NCI-H1694 treated with DMSO at 0.1 percent for 48 hours (cell line): ENCODE measurements at regions not wholly inside any gene's neighbourhood (a gene's known extent, or its start where the extent isn't known, plus 50 kb on each side); places are given as distances from the start of the nearest gene placed in this dataset.

Source experiments
- DNase-seq: peaks from one replicate; lab custom pipeline; 2025; lab: John Stamatoyannopoulos, UW

- no peak for DNase-seq
These were observed 277.0 kb upstream of the C1orf87 start for GRCh38 chr1:60350531-60350930.

- DNase-seq: no peak
These were observed 275.3 kb upstream of the C1orf87 start for GRCh38 chr1:60348884-60349283.

- DNase-seq: no peak
These were observed 272.1 kb upstream of the C1orf87 start for GRCh38 chr1:60345621-60346020.

- DNase-seq: no peak
These were observed 271.5 kb upstream of the C1orf87 start for GRCh38 chr1:60345049-60345448.

GRCh38 chr1:60343736-60344135, 270.2 kb upstream of the C1orf87 start:
- DNase-seq: no peak

- DNase-seq: no peak
These were observed 269.0 kb upstream of the C1orf87 start for GRCh38 chr1:60342569-60342968.

- DNase-seq: no peak
These were observed 267.7 kb upstream of the C1orf87 start for GRCh38 chr1:60341274-60341673.

- no peak for DNase-seq
These were observed 258.1 kb upstream of the C1orf87 start for GRCh38 chr1:60331647-60332046.

- DNase-seq: no peak
These were observed 256.1 kb upstream of the C1orf87 start for GRCh38 chr1:60329651-60330050.

GRCh38 chr1:60311838-60312237, 238.3 kb upstream of the C1orf87 start:
- no peak for DNase-seq

GRCh38 chr1:60299581-60299980, 226.0 kb upstream of the C1orf87 start:
- no peak for DNase-seq

GRCh38 chr1:60298290-60298689, 224.7 kb upstream of the C1orf87 start:
- no peak for DNase-seq

GRCh38 chr1:60296794-60297193, 223.2 kb upstream of the C1orf87 start:
- no peak for DNase-seq

GRCh38 chr1:60292140-60292539, 218.6 kb upstream of the C1orf87 start:
- DNase-seq: no peak

- no peak for DNase-seq
These were observed 216.8 kb upstream of the C1orf87 start for GRCh38 chr1:60290393-60290792.

GRCh38 chr1:60287536-60287935, 214.0 kb upstream of the C1orf87 start:
- DNase-seq: no peak

- DNase-seq: no peak
These were observed 210.1 kb upstream of the C1orf87 start for GRCh38 chr1:60283690-60284089.

- DNase-seq: peak; percentile 90
These were observed 207.9 kb upstream of the C1orf87 start for GRCh38 chr1:60281360-60281932.

GRCh38 chr1:60280819-60281218, 207.2 kb upstream of the C1orf87 start:
- no peak for DNase-seq

- peak; percentile 95 for DNase-seq
These were observed 206.7 kb upstream of the C1orf87 start for GRCh38 chr1:60280256-60280655.

GRCh38 chr1:60279798-60280197, 206.2 kb upstream of the C1orf87 start:
- no peak for DNase-seq

GRCh38 chr1:60277269-60277668, 203.7 kb upstream of the C1orf87 start:
- no peak for DNase-seq

GRCh38 chr1:60274422-60275290, 201.1 kb upstream of the C1orf87 start:
- no peak for DNase-seq

- no peak for DNase-seq
These were observed 199.6 kb upstream of the C1orf87 start for GRCh38 chr1:60273185-60273584.
